ENCODE measurements at regions not wholly inside any gene's neighbourhood (a gene's known extent, or its start where the extent isn't known, plus 50 kb on each side); places are given as distances from the start of the nearest gene placed in this dataset.
A peak's percentile ranks its signal among the peaks of the same experiment; 100 is the strongest.
"Not testable (repeated sequence)": the region's sequence is repeated elsewhere in the genome, so short reads cannot be mapped to it uniquely, and the experiment has no call there.

GRCh38 chr4:91769912-91770311, 533.9 kb upstream of the GRID2 start:
- H3K36me3 ChIP-seq (ENCODE audit: control insufficient read depth in 2 of 2, extremely low read depth in 1 of 2, insufficient read depth in 2 of 2, low read length in 2 of 2), result no peaks in the 10 kb centered on the region
- H3K4me2 ChIP-seq (ENCODE audit: control insufficient read depth, extremely low read depth, insufficient read depth, low read depth, low read length), result no peak overlapping the region
- dilution Hi-C loops (cut with MboI; ENCODE audit: extremely low pct_ligation_motif_present, low sequenced_read_pairs), result no loop called here
- no peak overlapping the region for H3K4me3 ChIP-seq (ENCODE audit: control insufficient read depth in 2 of 3, extremely low read depth in 1 of 3, insufficient read depth in 2 of 3, low read depth in 1 of 3, low read length in 3 of 3)
- no peak overlapping the region for H2AFZ ChIP-seq (ENCODE audit: control insufficient read depth, low read length)
- TF ChIP-seq CTCF (optimal IDR thresholded peaks at IDR 0.05 in 1 of 3, IDR thresholded peaks at IDR 0.05 in 1 of 3, conservative IDR thresholded peaks at IDR 0.05 in 1 of 3; ENCODE audit: extremely low read depth in 1 of 3, insufficient read depth in 2 of 3, low read length in 3 of 3) (no peak), EZH2 (IDR thresholded peaks at IDR 0.05; ENCODE audit: low read length) (no peak)
- H3K27me3 ChIP-seq (ENCODE audit: control insufficient read depth, extremely low read depth, insufficient read depth, low read length), result no peaks in the 10 kb centered on the region
- no peak overlapping the region for H3K27ac ChIP-seq (ENCODE audit: control insufficient read depth, insufficient read depth, low read length)
- DNase-seq (ENCODE audit: low read depth, low spot score) (no peak), FAIRE-seq (no peak)
- H3K9me1 ChIP-seq (ENCODE audit: control insufficient read depth, extremely low read depth, insufficient read depth, low read length), result no peaks in the 10 kb centered on the region
- H4K20me1 ChIP-seq (ENCODE audit: control insufficient read depth, extremely low read depth, insufficient read depth, low read length), result no peaks in the 10 kb centered on the region
- no peaks in the 10 kb centered on the region for H3K9me3 ChIP-seq (ENCODE audit: control insufficient read depth, low read depth, low read length)
- no peaks in the 10 kb centered on the region for H3K4me1 ChIP-seq (ENCODE audit: control insufficient read depth, extremely low read depth, insufficient read depth, low read length)
- no peaks in the 10 kb centered on the region for H3K79me2 ChIP-seq (ENCODE audit: control insufficient read depth, insufficient read depth, low read length)
- H3K9ac ChIP-seq (ENCODE audit: control insufficient read depth, extremely low read depth, insufficient read depth, low read length), result no peak overlapping the region

GRCh38 chr4:91791631-91792030, 512.1 kb upstream of the GRID2 start:
- dilution Hi-C loops (cut with MboI; ENCODE audit: extremely low pct_ligation_motif_present, low sequenced_read_pairs); H3K9me1 ChIP-seq (ENCODE audit: control insufficient read depth, extremely low read depth, insufficient read depth, low read length); H4K20me1 ChIP-seq (ENCODE audit: control insufficient read depth, extremely low read depth, insufficient read depth, low read length); H3K9ac ChIP-seq (ENCODE audit: control insufficient read depth, extremely low read depth, insufficient read depth, low read length); H3K79me2 ChIP-seq (ENCODE audit: control insufficient read depth, insufficient read depth, low read length); FAIRE-seq; H3K4me2 ChIP-seq (ENCODE audit: control insufficient read depth, extremely low read depth, insufficient read depth, low read depth, low read length); DNase-seq (ENCODE audit: low read depth, low spot score); H3K9me3 ChIP-seq (ENCODE audit: control insufficient read depth, low read depth, low read length); H3K4me1 ChIP-seq (ENCODE audit: control insufficient read depth, extremely low read depth, insufficient read depth, low read length); H2AFZ ChIP-seq (ENCODE audit: control insufficient read depth, low read length); H3K27ac ChIP-seq (ENCODE audit: control insufficient read depth, insufficient read depth, low read length); H3K27me3 ChIP-seq (ENCODE audit: control insufficient read depth, extremely low read depth, insufficient read depth, low read length); H3K36me3 ChIP-seq (ENCODE audit: control insufficient read depth in 2 of 2, extremely low read depth in 1 of 2, insufficient read depth in 2 of 2, low read length in 2 of 2): not testable (repeated sequence)
- peak overlapping the region in 1 of 3 experiments; percentile 29 for H3K4me3 ChIP-seq (ENCODE audit: control insufficient read depth in 2 of 3, extremely low read depth in 1 of 3, insufficient read depth in 2 of 3, low read depth in 1 of 3, low read length in 3 of 3)

GRCh38 chr4:91795947-91796346, 507.8 kb upstream of the GRID2 start:
- Histone ChIP-seq H3K4me1 (ENCODE audit: control insufficient read depth, extremely low read depth, insufficient read depth, low read length) (no peaks in the 10 kb centered on the region), H3K9me1 (ENCODE audit: control insufficient read depth, extremely low read depth, insufficient read depth, low read length) (no peaks in the 10 kb centered on the region), H3K79me2 (ENCODE audit: control insufficient read depth, insufficient read depth, low read length) (no peaks in the 10 kb centered on the region), H4K20me1 (ENCODE audit: control insufficient read depth, extremely low read depth, insufficient read depth, low read length) (no peaks in the 10 kb centered on the region), H3K4me3 (ENCODE audit: control insufficient read depth in 2 of 3, extremely low read depth in 1 of 3, insufficient read depth in 2 of 3, low read depth in 1 of 3, low read length in 3 of 3) (no peak overlapping the region), H2AFZ (ENCODE audit: control insufficient read depth, low read length) (no peak overlapping the region), H3K27ac (ENCODE audit: control insufficient read depth, insufficient read depth, low read length) (no peak overlapping the region), H3K9me3 (ENCODE audit: control insufficient read depth, low read depth, low read length) (no peaks in the 10 kb centered on the region), H3K9ac (ENCODE audit: control insufficient read depth, extremely low read depth, insufficient read depth, low read length) (no peak overlapping the region), H3K27me3 (ENCODE audit: control insufficient read depth, extremely low read depth, insufficient read depth, low read length) (no peaks in the 10 kb centered on the region), H3K36me3 (ENCODE audit: control insufficient read depth in 2 of 2, extremely low read depth in 1 of 2, insufficient read depth in 2 of 2, low read length in 2 of 2) (no peaks in the 10 kb centered on the region), H3K4me2 (ENCODE audit: control insufficient read depth, extremely low read depth, insufficient read depth, low read depth, low read length) (no peak overlapping the region)
- DNase-seq (ENCODE audit: low read depth, low spot score) (no peak), FAIRE-seq (no peak)
- dilution Hi-C loops (cut with MboI; ENCODE audit: extremely low pct_ligation_motif_present, low sequenced_read_pairs), result no loop called here
- TF ChIP-seq CTCF (optimal IDR thresholded peaks at IDR 0.05 in 1 of 3, IDR thresholded peaks at IDR 0.05 in 1 of 3, conservative IDR thresholded peaks at IDR 0.05 in 1 of 3; ENCODE audit: extremely low read depth in 1 of 3, insufficient read depth in 2 of 3, low read length in 3 of 3) (no peak), EZH2 (IDR thresholded peaks at IDR 0.05; ENCODE audit: low read length) (no peak)
